HCT116 (cell line): ENCODE measurements at regions not wholly inside any gene's neighbourhood (a gene's known extent, or its start where the extent isn't known, plus 50 kb on each side); places are given as distances from the start of the nearest gene placed in this dataset.

Experiments used
- CTCF ChIP-seq, 3 experiments: fragments of 200-600 bp in 1 of 3; sonication (generic) in 1 of 3; IDR thresholded peaks in 2 of 3; conservative IDR thresholded peaks in 1 of 3; 2 replicates each; pipeline ENCODE4 v1.5.1; 2012 to 2017; ENCODE audit warnings: low read depth in 2 of 3, low read length in 2 of 3, antibody characterized with exemption in 1 of 3, borderline replicate concordance in 1 of 3, control low read depth in 1 of 3, mild to moderate bottlenecking in 1 of 3, mixed read lengths in 1 of 3, mixed run types in 1 of 3, moderate library complexity in 1 of 3; ENCODE audit not compliant: insufficient read depth in 1 of 3
- EZH2 ChIP-seq: fragments of 200-600 bp; sonication (generic); IDR thresholded peaks from 2 replicates; pipeline ENCODE4 v1.6.1; 2017; ENCODE audit warnings: antibody characterized with exemption, mixed run types
- EZH2phosphoT487 ChIP-seq: fragments of 200-600 bp; IDR thresholded peaks from 2 replicates; pipeline ENCODE4 v1.6.1; 2018; ENCODE audit warnings: antibody characterized with exemption, borderline replicate concordance
- MAX ChIP-seq: IDR thresholded peaks from 2 replicates; pipeline ENCODE4 v1.6.1; 2012
- POLR2A ChIP-seq: IDR thresholded peaks from 2 replicates; pipeline ENCODE4 v1.7.0; 2011; ENCODE audit warnings: borderline replicate concordance; ENCODE audit not compliant: insufficient read depth, insufficient read length; ENCODE audit errors: extremely low read depth
- POLR2AphosphoS5 ChIP-seq: IDR thresholded peaks from 2 replicates; pipeline ENCODE4 v1.6.1; 2011; ENCODE audit warnings: mild to moderate bottlenecking, low read depth, low read length, moderate library complexity
- RAD21 ChIP-seq: IDR thresholded peaks from 2 replicates; pipeline ENCODE4 v1.6.1; 2012; ENCODE audit warnings: low read depth, mild to moderate bottlenecking
- REST ChIP-seq: IDR thresholded peaks from 2 replicates; pipeline ENCODE4 v1.6.1; 2012; ENCODE audit warnings: low read depth
- SIN3A ChIP-seq: IDR thresholded peaks from 2 replicates; pipeline ENCODE4 v1.6.1; 2012; ENCODE audit warnings: low read depth
- YY1 ChIP-seq: IDR thresholded peaks from 2 replicates; pipeline ENCODE4 v1.6.1; 2011; ENCODE audit warnings: low read length, low read depth, moderate library complexity, mild to moderate bottlenecking; ENCODE audit not compliant: insufficient replicate concordance; ENCODE audit errors: extremely low read depth
- ZNF274 ChIP-seq: fragments of 200-500 bp; sonication (Bioruptor generic); IDR thresholded peaks from 2 replicates; pipeline ENCODE4 v1.6.1; 2014; ENCODE audit warnings: mild to moderate bottlenecking, low read depth, low read length, inconsistent platforms

- TF ChIP-seq CTCF (IDR thresholded peaks at IDR 0.05 in 2 of 3, conservative IDR thresholded peaks at IDR 0.05 in 1 of 3; ENCODE audit: borderline replicate concordance in 1 of 3, insufficient read depth in 1 of 3, low read depth in 2 of 3, low read length in 2 of 3) (no peak), REST (no peak), POLR2A (no peak), RAD21 (no peak), EZH2 (no peak), MAX (no peak), POLR2AphosphoS5 (no peak), ZNF274 (no peak), SIN3A (no peak), EZH2phosphoT487 (no peak), YY1 (no peak)
Measured at GRCh38 chrX:149259241-149259640, 245.9 kb downstream of the IDS start.
